Trophoblast cell (in vitro differentiated cells and primary cell): ENCODE measurements at regions not wholly inside any gene's neighbourhood (a gene's known extent, or its start where the extent isn't known, plus 50 kb on each side); places are given as distances from the start of the nearest gene placed in this dataset.

Source experiments
- DNase-seq, 2 donors: peaks; one replicate each; pipeline ENCODE4 v3.0.0-alpha.2; 2016
- H2AFZ ChIP-seq: 2 replicates; pipeline ENCODE4 v1.6.1; 2013; ENCODE audit warnings: low read length, moderate library complexity, mild to moderate bottlenecking; ENCODE audit not compliant: insufficient read depth, poor library complexity
- H2AK5ac ChIP-seq: 2 replicates; pipeline ENCODE4 v1.6.1; 2013; ENCODE audit warnings: mild to moderate bottlenecking, low read length
- H2BK120ac ChIP-seq: 2 replicates; pipeline ENCODE4 v1.6.1; 2013; ENCODE audit warnings: low read length, mild to moderate bottlenecking, moderate library complexity; ENCODE audit not compliant: insufficient read depth, poor library complexity
- H2BK12ac ChIP-seq: 2 replicates; pipeline ENCODE4 v1.6.1; 2013; ENCODE audit warnings: mild to moderate bottlenecking, low read length, moderate library complexity
- H2BK5ac ChIP-seq: 2 replicates; pipeline ENCODE4 v1.6.1; 2013; ENCODE audit warnings: low read length, low read depth, moderate library complexity, mild to moderate bottlenecking; ENCODE audit not compliant: poor library complexity
- H3K14ac ChIP-seq: 2 replicates; pipeline ENCODE4 v1.6.1; 2013; ENCODE audit warnings: mild to moderate bottlenecking, low read length
- H3K18ac ChIP-seq: 2 replicates; pipeline ENCODE4 v1.6.1; 2013; ENCODE audit warnings: mild to moderate bottlenecking, low read length
- H3K23ac ChIP-seq: 2 replicates; pipeline ENCODE4 v1.6.1; 2013; ENCODE audit warnings: low read length
- H3K27ac ChIP-seq: 2 replicates; pipeline ENCODE4 v1.5.1; 2013; ENCODE audit warnings: low read depth, mild to moderate bottlenecking, inconsistent platforms, low read length, moderate library complexity
- H3K27me3 ChIP-seq: 2 replicates; pipeline ENCODE4 v1.6.1; 2013; ENCODE audit warnings: inconsistent platforms, mild to moderate bottlenecking, low read length, moderate library complexity; ENCODE audit not compliant: insufficient read depth
- H3K36me3 ChIP-seq, 2 experiments: 1 replicate in 1 of 2; 2 replicates in 1 of 2; pipeline ENCODE4 v1.6.1; 2013; ENCODE audit warnings: low read length in 2 of 2, mild to moderate bottlenecking in 2 of 2, moderate library complexity in 1 of 2; ENCODE audit not compliant: insufficient read depth in 2 of 2, control insufficient read depth in 1 of 2
- H3K4ac ChIP-seq: 2 replicates; pipeline ENCODE4 v1.6.1; 2013; ENCODE audit warnings: low read depth, mild to moderate bottlenecking, low read length, moderate library complexity
- H3K4me1 ChIP-seq, 2 experiments: 1 replicate in 1 of 2; 2 replicates in 1 of 2; pipeline ENCODE4 v1.6.1; 2013; ENCODE audit warnings: low read length in 2 of 2, mild to moderate bottlenecking in 2 of 2, moderate library complexity in 1 of 2; ENCODE audit not compliant: insufficient read depth in 2 of 2, control insufficient read depth in 1 of 2
- H3K4me2 ChIP-seq: 2 replicates; pipeline ENCODE4 v1.6.1; 2013; ENCODE audit warnings: inconsistent platforms, mild to moderate bottlenecking, low read length, moderate library complexity
- H3K4me3 ChIP-seq: 2 replicates; pipeline ENCODE4 v1.5.1; 2013; ENCODE audit warnings: mild to moderate bottlenecking, low read depth, low read length, inconsistent platforms
- H3K79me1 ChIP-seq: one replicate; pipeline ENCODE4 v1.6.1; 2013; ENCODE audit warnings: low read length
- H3K79me2 ChIP-seq: 2 replicates; pipeline ENCODE4 v1.6.1; 2013; ENCODE audit warnings: low read length, mild to moderate bottlenecking; ENCODE audit not compliant: control insufficient read depth, insufficient read depth, poor library complexity
- H3K9ac ChIP-seq: 2 replicates; pipeline ENCODE4 v1.6.1; 2013; ENCODE audit warnings: mild to moderate bottlenecking, low read length
- H3K9me3 ChIP-seq: 2 replicates; pipeline ENCODE4 v1.6.1; 2013; ENCODE audit warnings: low read depth, mild to moderate bottlenecking, control low read depth, inconsistent platforms, low read length; ENCODE audit not compliant: insufficient read depth
- H4K12ac ChIP-seq: 2 replicates; pipeline ENCODE4 v1.6.1; 2013; ENCODE audit warnings: low read depth, mild to moderate bottlenecking, low read length, moderate library complexity
- H4K8ac ChIP-seq: 2 replicates; pipeline ENCODE4 v1.6.1; 2013; ENCODE audit warnings: low read depth, mild to moderate bottlenecking, low read length, moderate library complexity
- H4K91ac ChIP-seq: one replicate; pipeline ENCODE4 v1.6.1; 2013; ENCODE audit warnings: low read depth, mild to moderate bottlenecking, low read length, moderate library complexity
- WGBS: extraction: QIAGEN DNeasy Blood & Tissue Kit; methylation state at CpG from one replicate; pipeline ENCODE4 v1.1.7; 2013; ENCODE audit warnings: missing lambda C conversion rate; ENCODE audit not compliant: insufficient read length, insufficient coverage; ENCODE audit errors: extremely low coverage; 5-methylcytosine and 5-hydroxymethylcytosine counted together

DNA sequence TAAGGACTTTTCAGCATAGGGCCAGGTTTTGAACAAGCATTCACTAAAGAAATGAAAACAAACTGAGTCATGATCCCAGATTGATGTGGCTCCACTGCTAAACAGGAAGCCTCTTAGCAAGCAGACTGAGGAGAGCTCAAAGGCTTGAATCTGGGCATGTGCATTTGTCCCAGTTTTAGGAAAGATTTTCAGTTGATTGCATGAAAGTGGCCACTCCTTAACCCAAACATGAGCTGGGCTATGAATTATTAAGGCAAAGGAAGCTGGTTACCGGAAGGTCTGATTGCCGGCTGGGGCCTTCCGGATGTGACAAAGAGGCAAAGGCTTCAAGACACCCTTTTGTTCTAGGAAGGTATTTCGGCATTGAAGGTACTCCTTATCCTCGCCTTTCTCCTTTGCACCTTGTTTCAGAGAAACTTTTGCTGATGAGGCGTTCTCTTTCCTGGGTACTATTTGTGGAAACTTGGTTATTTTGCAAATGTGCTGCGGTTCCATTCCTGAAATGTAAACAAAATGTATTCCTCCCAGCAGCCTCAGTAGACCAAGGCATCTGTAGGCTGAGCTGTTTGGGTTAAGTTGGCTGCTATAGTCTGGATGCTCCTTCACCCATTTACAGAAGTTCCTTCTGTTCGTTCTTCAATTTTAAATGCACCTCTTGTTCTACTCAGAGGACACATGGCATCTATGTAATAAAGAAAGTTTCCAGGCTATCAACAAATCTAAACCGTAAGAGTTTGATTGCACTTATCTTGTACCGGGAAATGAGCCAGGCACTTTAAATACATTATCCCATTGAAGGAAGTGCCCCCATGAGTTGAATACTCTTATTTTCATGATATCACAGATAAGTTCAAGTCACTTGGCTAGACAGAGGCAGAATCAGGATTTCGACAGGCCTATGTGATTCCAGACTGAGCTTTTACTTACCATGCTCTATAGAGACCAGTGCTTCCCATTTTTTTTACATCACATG, 115.6 kb upstream of the METAP2 start:
- Histone ChIP-seq H3K14ac (no peak overlapping the region), H3K9ac (no peak overlapping the region), H2BK5ac (no peak overlapping the region), H3K4ac (no peak overlapping the region), H3K27me3 (no peaks in the 10 kb centered on the region), H4K8ac (no peak overlapping the region), H3K4me1 (no peaks in the 10 kb centered on the region), H3K4me2 (no peak overlapping the region), H3K27ac (no peak overlapping the region), H4K12ac (no peak overlapping the region), H3K9me3 (no peaks in the 10 kb centered on the region), H3K4me3 (no peak overlapping the region), H3K79me2 (no peaks in the 10 kb centered on the region), H3K18ac (no peak overlapping the region), H2BK12ac (no peak overlapping the region), H2BK120ac (no peak overlapping the region), H3K79me1 (no peaks in the 10 kb centered on the region), H3K36me3 (no peaks in the 10 kb centered on the region), H2AFZ (no peak overlapping the region), H2AK5ac (no peak overlapping the region), H4K91ac (no peak overlapping the region), H3K23ac (no peak overlapping the region)
- no CpG with 5 or more reads among the region's 11 CpGs for WGBS
- DNase-seq: no peak

DNA sequence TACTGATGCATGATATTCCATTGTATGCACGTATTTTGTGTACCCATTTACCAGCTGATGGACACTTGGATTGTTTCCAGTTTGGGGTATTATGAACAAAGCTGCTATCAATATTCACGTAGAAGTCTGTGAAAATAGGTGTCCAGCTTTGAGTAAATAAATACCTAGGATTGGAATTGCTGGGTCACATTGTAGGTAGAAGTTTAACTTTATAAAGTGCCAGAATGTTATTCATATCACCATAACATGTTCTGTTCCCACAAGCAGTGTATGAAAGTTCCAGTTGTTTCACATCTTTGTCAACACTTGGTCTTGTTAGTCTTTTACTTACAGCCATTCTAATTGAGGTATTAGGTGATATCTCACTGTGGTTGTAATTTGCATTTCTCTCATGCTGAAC, 108.0 kb upstream of the METAP2 start:
- Histone ChIP-seq H3K4me1 (no peaks in the 10 kb centered on the region), H3K23ac (no peak overlapping the region), H2BK12ac (no peak overlapping the region), H3K79me2 (no peaks in the 10 kb centered on the region), H4K91ac (no peak overlapping the region), H2BK120ac (no peak overlapping the region), H3K14ac (no peak overlapping the region), H3K9me3 (no peaks in the 10 kb centered on the region), H3K79me1 (no peaks in the 10 kb centered on the region), H3K18ac (no peak overlapping the region), H3K36me3 (no peaks in the 10 kb centered on the region), H3K4me2 (no peak overlapping the region), H4K12ac (no peak overlapping the region), H2AFZ (no peak overlapping the region), H4K8ac (no peak overlapping the region), H2AK5ac (no peak overlapping the region), H3K27me3 (no peaks in the 10 kb centered on the region), H3K27ac (no peak overlapping the region), H2BK5ac (no peak overlapping the region), H3K9ac (no peak overlapping the region), H3K4ac (no peak overlapping the region), H3K4me3 (no peak overlapping the region)
- no CpG with 5 or more reads among the region's 2 CpGs for WGBS
- DNase-seq: no peak

DNA sequence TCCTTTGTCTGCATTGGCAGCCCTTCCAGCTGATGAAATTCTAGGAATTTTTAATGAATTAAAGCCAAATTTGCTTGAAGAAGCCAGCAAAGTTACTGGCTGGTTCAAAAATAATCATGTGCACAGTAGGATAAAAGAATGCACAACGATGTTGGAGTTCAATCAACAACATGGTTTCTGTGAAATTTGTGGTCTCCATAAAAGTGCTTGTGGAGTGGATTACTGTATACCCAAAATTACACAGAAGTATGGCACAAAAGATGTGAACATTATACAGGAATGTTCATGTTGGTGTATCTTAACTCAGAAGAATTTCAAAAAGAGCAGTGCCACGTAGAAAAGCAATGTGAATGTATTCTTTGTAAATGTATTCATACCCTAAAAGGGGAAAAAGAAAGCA, 105.0 kb upstream of the METAP2 start:
- Histone ChIP-seq H2BK120ac (no peak overlapping the region), H2BK12ac (no peak overlapping the region), H2AFZ (no peak overlapping the region), H3K23ac (no peak overlapping the region), H3K4me3 (no peak overlapping the region), H3K79me2 (no peaks in the 10 kb centered on the region), H3K27ac (no peak overlapping the region), H2BK5ac (no peak overlapping the region), H3K27me3 (no peaks in the 10 kb centered on the region), H4K8ac (no peak overlapping the region), H4K91ac (no peak overlapping the region), H3K9ac (no peak overlapping the region), H3K14ac (no peak overlapping the region), H3K36me3 (no peaks in the 10 kb centered on the region), H3K4me2 (no peak overlapping the region), H3K79me1 (no peaks in the 10 kb centered on the region), H3K9me3 (no peaks in the 10 kb centered on the region), H3K4ac (no peak overlapping the region), H4K12ac (no peak overlapping the region), H3K4me1 (no peaks in the 10 kb centered on the region), H3K18ac (no peak overlapping the region), H2AK5ac (no peak overlapping the region)
- WGBS: no CpG with 5 or more reads among the region's 2 CpGs
- DNase-seq: no peak

DNA sequence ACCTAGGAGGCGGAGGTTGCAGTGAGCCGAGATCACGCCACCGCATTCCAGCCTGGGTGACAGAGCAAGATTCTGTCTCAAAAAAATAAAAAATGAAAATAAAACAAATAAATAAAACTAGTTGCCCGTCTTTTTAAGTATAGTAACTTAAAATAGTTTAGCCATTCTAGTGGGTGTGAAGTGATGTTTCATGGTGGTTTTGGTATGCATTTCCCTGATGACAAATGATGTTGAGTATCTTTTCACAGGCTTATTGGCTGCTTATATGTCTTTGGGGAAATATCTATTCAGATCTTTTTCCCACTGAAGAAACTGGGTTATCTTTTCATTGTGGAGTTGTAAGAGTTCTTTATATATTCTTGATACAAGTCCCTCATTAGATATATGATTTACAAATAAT, 102.4 kb upstream of the METAP2 start:
- no peak overlapping the region for H3K9ac ChIP-seq
- H3K14ac ChIP-seq: no peak overlapping the region
- no peak overlapping the region for H4K8ac ChIP-seq
- H3K18ac ChIP-seq: no peak overlapping the region
- no peaks in the 10 kb centered on the region for H3K36me3 ChIP-seq
- no peaks in the 10 kb centered on the region for H3K79me1 ChIP-seq
- H2AFZ ChIP-seq: no peak overlapping the region
- H2BK5ac ChIP-seq: no peak overlapping the region
- no peak overlapping the region for H3K4me3 ChIP-seq
- H3K4me1 ChIP-seq: no peaks in the 10 kb centered on the region
- WGBS: no CpG with 5 or more reads among the region's 5 CpGs
- H4K12ac ChIP-seq: no peak overlapping the region
- no peaks in the 10 kb centered on the region for H3K27me3 ChIP-seq
- H3K9me3 ChIP-seq: no peaks in the 10 kb centered on the region
- no peak overlapping the region for H2AK5ac ChIP-seq
- no peak overlapping the region for H3K4me2 ChIP-seq
- no peak overlapping the region for H3K23ac ChIP-seq
- no peak overlapping the region for H2BK12ac ChIP-seq
- no peak overlapping the region for H2BK120ac ChIP-seq
- H4K91ac ChIP-seq: no peak overlapping the region
- no peak overlapping the region for H3K4ac ChIP-seq
- no peak overlapping the region for H3K27ac ChIP-seq
- no peak for DNase-seq
- H3K79me2 ChIP-seq: no peaks in the 10 kb centered on the region
